GM18499 (cell line): ENCODE measurements at regions not wholly inside any gene's neighbourhood (a gene's known extent, or its start where the extent isn't known, plus 50 kb on each side); places are given as distances from the start of the nearest gene placed in this dataset.
"Not testable (repeated sequence)": the region's sequence is repeated elsewhere in the genome, so short reads cannot be mapped to it uniquely, and the experiment has no call there.

ENCODE experiments used
- ATAC-seq: cut with Tn5 transposase; IDR thresholded peaks from one replicate; pipeline ENCODE4 v1.9.1; 2021; ENCODE audit warnings: moderate number of reproducible peaks; ENCODE audit not compliant: insufficient read depth, unreplicated experiment

DNA sequence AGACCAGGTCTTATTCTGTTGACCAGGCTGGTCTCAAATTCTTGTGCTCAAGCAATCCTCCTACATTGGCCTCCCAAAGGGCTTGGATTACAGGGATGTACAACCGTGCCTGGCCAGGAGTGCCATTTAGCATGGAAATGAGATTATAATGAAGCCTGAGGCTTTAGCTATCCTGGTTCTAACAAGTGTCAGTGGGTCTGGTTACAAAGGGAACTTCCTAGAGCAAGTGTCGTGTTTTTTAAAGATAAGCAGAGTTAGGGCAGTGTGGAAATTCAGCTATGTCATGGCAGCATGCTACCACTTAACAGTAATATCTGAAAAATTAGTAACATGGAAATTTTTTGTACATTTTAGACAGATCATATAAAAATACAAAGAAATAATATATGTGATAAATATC lies 339.3 kb upstream of the SPATA31A3 start:
- not testable (repeated sequence) for ATAC-seq

DNA sequence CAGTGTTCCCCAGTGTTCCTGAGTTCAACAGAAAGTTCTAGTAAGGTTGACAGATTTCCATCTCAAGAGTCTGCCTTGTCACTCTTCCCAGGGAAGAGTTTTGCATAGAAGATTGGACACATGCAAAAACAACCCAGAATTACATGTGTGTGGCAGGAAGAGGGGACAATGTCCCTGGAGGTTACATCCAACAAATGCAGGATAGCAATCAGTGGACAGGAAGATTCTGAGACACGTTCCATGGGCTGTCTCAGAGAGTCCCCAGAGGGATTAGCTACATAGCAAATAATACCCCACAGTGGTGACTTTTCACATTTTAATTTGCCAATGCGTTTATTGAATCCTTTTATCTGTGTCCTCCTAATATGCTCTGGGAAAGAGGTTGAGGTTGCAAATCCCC lies 321.1 kb upstream of the SPATA31A3 start:
- ATAC-seq: not testable (repeated sequence)

DNA sequence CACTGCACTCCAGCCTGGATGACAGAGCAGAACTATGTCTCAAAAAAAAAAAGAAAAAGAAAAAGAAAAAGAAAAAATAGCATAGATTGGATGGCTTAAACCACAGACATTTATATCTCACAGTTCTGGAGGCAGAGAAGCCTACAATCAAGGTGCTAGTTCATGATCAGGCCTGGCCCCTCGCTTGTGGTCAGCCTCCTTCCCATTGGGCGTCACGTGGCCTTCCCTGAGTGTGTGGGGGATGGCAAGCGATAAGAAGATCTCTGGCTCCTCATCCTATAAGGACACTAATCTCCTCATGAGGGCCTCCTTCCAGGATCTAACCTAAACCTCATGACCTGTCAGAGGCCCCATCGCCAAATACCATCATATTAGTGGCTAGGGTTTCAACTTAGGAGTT lies 320.2 kb upstream of the SPATA31A3 start:
- ATAC-seq: not testable (repeated sequence)

DNA sequence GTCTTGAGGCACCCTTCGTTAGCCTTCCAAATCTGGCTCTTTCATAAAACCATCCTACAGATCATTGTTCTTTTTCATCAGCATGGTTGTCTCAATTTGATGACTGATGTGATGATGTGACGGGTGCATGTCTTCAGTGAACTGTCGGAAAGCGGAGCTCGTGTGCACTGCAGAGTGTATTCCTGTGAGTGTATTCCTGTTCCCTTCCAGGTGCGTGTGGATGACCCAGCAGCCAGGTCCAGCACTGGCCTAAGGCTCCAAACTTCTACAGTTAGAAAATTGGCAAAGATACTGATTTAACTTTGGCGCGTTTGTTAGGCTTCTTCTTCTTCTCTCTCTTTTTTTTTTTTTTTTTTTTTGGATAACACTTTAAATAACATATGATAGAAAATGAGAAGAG lies 314.8 kb upstream of the SPATA31A3 start:
- not testable (repeated sequence) for ATAC-seq

DNA sequence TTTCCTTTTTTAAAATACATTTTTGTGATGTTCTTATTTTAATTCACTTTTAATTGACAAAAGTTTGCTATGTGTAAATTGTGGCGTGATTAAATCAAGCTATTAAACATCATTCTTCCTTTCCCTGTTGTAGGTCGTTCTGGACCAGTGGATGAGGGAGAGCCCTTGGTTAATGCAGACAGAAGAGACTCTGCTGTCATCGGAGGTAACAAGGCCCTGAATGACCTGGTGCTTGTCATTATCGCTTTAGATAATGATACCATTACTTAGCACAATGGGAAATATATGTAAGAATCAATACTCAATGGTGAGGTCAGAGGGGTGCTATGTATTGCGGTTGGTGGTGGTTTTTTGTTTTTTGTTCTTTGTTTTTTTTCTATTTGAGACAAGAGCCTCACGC lies 296.4 kb upstream of the SPATA31A3 start:
- not testable (repeated sequence) for ATAC-seq

DNA sequence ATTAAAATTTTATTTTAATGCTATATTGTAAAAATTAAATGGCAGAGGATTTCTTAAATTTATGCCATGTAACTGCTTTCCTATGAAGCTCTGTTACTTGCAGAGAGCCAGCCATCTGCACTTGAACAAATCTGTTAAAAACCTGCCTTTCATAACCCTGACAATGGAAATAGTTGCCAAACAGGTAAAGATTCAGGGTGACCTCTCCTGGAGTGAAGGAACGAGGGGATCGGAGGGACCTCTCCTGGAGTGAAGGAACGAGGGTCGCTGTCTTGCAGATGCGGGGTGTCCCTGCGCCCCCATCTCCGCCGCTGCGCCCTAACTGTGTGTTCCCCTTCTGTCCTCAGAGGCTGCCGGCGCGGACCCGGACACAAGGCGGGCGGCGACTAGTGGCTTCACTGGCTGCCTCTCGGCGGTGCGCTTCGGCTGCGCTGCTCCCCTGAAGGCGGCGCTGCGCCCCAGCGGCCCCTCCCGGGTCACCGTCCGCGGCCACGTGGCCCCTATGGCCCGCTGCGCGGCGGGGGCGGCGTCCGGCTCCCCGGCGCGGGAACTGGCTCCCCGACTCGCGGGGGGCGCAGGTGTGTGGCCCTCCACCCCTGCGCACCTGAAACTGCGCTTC lies 295.9 kb upstream of the SPATA31A3 start:
- not testable (repeated sequence) for ATAC-seq

DNA sequence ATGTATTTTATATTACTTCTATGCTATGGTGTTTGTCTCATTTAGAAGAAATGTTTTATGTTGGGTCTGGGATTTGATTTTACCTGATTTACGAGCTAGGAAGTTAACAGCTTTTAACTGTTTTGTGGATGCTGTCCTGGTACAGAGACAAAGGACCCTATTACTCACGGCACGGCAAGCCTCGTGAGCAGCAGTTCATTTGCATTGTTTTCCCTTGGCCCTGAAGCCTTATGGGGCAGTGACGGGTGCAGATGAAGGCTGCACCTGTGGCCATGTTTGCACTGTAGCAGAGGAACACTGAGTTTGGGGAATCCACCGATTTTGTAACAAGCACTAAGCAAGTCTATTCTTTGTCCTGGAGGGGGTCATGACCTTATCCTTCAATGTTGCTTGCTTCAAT lies 291.9 kb upstream of the SPATA31A3 start:
- ATAC-seq: not testable (repeated sequence)

DNA sequence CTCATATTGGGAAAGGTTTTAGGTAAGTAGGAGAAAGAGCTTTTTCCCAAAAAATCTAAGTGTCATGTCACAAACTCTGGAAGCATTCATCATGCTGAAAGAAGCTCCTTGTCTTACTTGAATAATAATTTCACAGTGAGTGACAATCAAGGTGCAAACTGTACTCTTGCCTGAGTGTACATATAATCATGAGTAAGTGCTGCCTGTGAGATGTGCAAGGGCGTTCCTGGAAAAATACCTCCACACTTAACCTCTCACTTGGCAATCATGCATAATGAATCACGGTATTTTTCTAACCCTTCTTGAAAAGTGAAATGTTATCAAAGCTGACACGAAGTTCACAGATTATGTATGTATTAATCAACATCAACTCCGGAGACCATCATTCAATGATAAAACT lies 289.2 kb upstream of the SPATA31A3 start:
- not testable (repeated sequence) for ATAC-seq

DNA sequence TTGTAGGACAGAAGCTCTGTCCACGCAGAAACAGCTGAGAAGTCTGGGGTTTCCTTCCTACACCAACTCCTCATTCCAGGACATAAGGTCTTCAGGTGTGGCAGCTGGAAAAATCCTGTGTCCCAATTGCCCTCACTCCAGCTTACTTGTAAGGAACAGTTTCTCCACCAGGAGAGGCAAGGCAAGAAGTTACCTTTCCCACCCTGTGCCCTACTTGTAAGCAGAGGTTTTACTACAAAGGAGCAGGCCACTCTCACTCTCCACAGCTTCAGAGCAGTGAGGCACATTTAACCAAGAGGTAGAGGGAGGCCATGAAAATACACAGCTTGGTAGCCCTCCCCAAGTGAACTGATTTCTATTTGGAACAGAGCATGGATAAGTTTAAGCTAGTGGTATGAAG lies 277.3 kb upstream of the SPATA31A3 start:
- not testable (repeated sequence) for ATAC-seq

DNA sequence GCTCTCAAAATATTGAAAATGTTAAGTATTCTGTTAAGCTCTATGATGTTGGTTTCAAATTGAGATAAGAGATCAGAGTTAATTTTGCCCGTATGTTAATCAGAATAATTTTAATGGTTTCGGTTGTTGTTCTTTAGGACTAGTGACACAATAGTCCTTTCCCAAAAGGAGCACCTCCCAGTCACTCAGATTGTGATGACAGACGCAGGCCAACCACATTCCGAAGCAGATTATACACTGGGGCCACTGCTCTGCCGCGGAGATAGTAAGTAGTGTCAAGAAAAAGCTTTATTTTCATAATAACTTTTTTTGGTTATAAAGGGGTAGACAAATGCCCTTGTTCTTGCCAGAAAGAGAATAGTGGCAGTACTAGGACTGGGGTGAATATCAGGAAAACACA lies 265.5 kb upstream of the SPATA31A3 start:
- ATAC-seq: not testable (repeated sequence)

DNA sequence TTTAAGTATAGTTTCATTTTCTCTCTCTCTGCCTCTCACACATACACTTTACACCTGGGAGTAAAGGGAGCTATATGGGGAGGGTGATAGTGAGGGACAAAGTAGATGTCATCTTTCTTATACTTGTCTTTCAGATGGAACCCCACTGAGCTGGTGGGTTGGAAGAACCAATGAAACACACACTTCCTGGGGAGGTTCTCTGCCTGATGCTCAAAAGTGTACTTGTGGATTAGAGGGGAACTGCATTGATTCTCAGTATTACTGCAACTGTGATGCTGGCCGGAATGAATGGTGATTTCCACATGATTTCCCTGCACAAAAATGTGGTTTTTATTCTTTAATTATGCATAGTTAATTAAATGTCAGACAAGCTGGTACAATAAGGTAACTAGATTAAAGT lies 256.6 kb upstream of the SPATA31A3 start:
- not testable (repeated sequence) for ATAC-seq

DNA sequence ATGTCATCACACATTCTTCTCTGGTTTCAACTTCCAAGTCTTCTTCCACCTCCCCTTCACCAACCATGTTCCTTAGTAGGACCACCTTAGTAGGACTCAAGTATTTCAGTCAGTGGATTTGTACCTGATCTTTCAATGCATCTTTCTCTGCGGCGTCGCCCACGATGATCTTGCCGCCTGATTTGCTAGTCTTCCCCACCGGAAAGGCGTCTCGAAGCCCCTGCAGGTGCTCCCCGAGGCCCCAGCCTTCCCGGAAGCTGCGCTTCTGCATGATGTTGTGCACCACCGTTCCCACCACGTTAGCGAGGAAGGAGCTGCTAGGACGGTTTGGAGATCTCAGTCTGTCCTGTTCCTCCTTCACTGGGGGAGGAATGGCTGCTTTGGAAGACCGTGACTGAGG lies 219.7 kb upstream of the SPATA31A3 start:
- not testable (repeated sequence) for ATAC-seq

DNA sequence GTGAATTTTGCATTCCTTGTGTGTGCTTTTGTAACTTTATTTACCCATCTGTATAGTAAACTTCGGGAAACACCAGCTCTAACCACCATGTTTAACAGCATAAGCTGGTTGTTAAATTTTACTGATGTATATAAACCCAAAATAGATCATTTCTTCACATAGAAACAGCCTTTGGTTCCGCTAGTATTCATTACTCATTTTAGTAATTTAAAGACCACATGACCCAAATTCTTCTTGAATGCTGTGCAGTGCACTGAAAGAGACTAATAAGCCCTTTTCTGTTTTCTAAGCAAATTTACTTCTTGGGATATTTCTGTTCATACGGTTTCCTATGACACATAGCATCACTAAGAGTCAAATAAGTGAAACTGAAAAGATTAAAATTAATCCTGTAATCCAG lies 218.5 kb upstream of the SPATA31A3 start:
- ATAC-seq: not testable (repeated sequence)

DNA sequence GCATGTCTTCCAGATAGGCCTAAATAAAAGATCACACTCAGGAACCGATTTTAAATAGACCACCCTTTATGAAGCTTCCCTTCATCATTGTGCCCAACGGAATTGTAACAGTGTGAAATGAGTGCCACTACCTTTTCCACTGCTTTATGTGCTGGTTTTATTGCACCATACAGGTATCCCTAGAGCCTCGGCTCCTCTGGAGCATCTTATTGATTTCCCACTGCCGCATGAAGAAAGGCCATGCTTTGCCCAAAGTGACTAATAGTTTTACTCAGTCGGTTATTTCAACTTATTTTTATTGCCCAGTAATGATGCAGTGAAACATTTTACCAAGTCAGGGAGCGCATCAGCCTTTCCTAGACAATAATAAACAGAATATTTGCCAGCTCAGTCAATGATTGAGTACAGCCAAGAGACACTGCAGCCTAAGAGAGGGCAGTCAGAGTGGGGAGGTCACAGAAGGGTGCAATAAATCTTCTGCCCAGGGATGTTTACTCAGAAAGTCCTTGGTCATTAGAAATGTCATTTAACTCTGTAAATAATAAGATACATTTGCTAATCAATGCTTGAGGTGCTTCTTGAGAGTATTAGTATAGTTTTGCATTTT lies 216.6 kb upstream of the SPATA31A3 start:
- ATAC-seq: not testable (repeated sequence)

DNA sequence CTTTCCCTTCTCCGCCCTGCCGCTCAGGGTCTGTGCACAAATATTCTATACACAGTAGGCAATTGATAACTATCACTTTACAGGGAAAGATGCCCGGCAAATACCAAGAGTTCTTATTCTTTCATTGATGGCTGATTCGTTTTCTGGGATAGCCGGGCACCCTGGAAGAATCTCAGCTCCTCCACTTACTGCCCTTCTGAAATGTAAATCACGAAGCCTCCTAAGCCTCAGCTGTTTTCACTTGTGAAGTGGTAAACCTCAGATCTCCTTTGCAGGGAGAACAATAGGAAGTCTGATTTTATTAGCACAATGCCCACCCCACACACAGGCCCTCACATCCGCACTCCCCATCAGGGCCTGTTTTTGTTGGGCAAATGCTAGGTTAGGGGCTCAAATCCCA lies 203.8 kb upstream of the SPATA31A3 start:
- ATAC-seq: not testable (repeated sequence)

DNA sequence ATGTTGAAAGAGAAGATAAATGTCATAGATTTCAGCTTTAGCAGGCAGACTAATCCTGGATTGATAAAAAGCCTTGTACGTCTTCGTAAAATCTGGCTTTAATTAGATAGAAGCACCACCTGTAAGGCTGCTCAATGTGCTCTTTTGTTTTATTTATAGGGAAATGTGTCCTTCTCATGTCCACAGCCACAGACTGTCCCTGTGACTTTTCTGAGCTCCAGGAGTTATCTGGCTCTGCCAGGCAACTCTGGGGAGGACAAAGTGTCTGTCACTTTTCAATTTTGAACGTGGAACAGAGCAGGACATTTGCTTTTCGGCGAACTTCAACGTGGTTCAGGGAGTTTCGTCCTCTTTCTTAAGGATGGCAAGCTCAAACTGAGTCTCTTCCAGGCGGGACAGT lies 203.0 kb upstream of the SPATA31A3 start:
- not testable (repeated sequence) for ATAC-seq

DNA sequence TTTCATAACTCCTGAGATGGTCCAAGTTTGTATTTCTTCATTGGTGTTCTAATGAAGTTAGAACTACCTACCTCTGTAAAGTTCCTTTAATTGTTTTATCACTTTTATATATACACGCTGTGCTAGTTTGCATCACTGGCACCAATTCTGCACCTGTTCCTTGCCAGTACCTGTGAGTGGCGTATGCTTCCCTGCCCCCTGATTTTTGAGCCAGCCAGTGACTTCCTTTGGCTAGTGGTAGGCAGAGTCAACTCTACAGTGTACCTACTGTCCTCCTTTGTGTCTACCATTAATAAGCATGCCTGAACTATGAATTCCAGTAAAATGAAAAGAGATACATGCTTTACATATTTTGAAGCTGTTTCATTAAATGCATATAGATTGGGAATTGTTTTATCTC lies 186.8 kb upstream of the SPATA31A3 start:
- not testable (repeated sequence) for ATAC-seq

DNA sequence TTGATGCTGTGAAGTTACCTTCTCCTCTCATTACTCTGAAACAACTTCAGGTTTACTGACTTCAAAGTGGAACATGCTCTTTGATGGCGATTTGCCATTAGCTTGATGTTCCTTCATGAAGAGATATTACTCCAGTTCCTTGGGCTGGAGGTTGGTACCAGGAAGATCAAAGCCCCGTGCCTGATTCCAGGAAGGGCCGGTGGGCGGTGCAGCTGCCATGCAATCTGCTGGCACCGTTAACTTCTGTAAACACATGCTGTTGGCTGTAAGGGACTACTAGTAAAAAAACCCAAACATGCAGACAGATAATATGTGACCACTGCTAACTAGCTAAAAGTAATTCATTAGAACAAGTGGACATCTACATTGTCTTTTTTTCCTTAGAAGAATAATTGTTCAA lies 182.8 kb upstream of the SPATA31A3 start:
- ATAC-seq: not testable (repeated sequence)

DNA sequence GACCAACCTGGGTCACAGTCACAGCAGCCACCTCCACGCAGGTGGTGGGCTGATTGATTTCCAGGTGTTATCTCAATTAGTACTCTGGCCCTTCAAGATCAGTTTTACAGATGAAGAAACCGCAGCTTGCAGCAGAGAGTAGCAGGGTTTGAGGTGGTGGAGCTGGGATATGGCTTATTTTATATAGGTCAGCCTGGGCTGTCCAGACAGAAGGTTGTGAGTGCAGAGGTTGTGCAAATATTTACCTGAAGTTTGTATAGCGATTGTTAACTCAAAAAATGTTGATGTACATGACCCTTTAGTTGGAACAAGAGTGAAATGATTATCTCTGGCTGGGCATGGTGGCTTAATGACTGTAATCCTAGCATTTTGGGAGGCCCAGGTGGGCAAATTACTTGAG lies 179.4 kb upstream of the SPATA31A3 start:
- ATAC-seq: not testable (repeated sequence)

DNA sequence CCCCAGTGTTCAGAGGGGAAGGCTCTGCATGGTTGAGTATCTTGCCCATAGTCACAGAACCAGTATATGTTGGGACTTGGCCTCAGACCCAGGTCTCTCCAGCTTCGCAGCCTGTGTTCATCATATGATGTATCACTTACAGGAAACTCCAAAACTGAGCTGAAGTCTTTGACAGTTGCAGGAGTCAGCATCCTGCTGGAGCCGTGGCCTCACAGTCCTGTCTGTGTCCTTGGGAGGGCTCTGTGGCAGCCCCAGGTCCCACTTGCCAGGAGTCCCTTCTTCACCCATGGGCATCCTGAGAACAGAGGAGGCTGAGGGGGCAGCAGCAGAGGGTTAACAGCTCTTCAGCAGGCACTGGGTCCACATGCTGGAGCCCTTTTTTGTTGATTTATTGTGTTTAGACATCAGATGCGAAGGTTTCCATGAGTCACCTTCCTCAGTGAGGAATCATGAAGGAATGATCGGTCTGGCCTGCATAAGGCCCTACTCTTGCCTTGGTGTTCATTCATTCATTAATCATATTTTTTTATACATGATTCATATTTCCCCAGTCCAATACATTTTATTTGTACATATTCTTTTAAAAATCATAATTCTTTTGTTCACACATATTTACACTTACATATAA lies 176.3 kb upstream of the SPATA31A3 start:
- ATAC-seq: not testable (repeated sequence)

DNA sequence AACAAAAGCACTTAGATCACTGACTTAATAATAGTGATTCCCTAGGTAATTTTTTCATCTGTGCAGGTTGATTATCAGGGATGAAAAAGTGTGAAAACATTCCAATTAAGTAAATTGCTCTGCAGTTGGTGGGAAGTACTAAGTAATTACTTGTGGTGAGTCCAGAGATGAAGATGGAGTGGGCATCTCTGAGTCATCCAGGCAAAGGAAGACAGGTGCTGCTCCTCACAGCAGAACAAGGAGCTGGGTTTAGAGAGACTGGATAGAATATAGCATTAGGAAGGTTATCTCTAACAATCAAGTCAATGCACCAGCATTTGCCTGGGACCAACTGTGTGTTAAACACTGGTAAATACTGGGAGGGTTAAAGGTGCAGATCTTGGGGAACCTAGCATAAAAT lies 174.0 kb upstream of the SPATA31A3 start:
- not testable (repeated sequence) for ATAC-seq

DNA sequence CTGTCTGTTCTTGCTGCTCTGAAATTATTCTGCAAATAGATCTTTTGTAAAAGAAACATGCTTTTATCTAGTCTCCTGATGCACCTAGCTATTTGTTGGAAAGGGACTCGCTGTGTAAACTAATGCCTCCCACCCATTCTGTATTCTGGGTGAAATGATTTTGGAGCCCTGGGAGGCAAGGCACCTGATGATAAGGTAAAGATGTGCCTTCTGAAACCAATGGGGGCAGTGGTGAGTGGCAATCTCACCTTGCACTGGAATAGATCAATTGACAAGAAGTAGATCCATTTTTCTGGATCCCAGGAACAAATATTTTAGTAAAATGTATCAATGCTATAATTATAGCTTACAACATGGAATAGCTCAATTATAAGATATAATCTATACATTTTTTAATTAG lies 170.5 kb upstream of the SPATA31A3 start:
- not testable (repeated sequence) for ATAC-seq
